IMR-90 (cell line): ENCODE measurements at regions not wholly inside any gene's neighbourhood (a gene's known extent, or its start where the extent isn't known, plus 50 kb on each side); places are given as distances from the start of the nearest gene placed in this dataset.

Experiments used
- ATAC-seq: fragments of 200-7000 bp; cut with Tn5 transposase; 2 replicates; pipeline ENCODE4 v1.9.1; 2020; ENCODE audit warnings: low read depth, mild to moderate bottlenecking, moderate library complexity
- BruUV-seq: library from RNA; stranded (reverse); fragments of 400-500 nt; replicated peaks from 2 replicates; lab custom pipeline; 2021; lab: Mats Ljungman, UMichigan
- CTCF ChIA-PET: fragments of 300-600 bp; formaldehyde crosslinking; extraction: SDS; loops from one replicate; lab custom pipeline; 2021; ENCODE audit warnings: antibody characterized with exemption; lab: Yijun Ruan, JAX
- POLR2A ChIA-PET: fragments of 300-600 bp; sonication (Branson Sonifier 250); formaldehyde crosslinking; loops from one replicate; lab custom pipeline; 2022; ENCODE audit warnings: antibody characterized with exemption; ENCODE audit not compliant: unreplicated experiment; lab: Charles Lee
- DNase-seq: peaks from one replicate; pipeline ENCODE4 v3.0.0; 2013
- H2AFZ ChIP-seq: replicated peaks from 2 replicates; pipeline ENCODE3; 2013; ENCODE audit warnings: low read length, mild to moderate bottlenecking; ENCODE audit not compliant: poor library complexity
- H2AK5ac ChIP-seq: 2 replicates; pipeline ENCODE4 v1.6.1; 2013; ENCODE audit warnings: low read depth, low read length, inconsistent platforms
- H2AK9ac ChIP-seq: replicated peaks from 2 replicates; pipeline ENCODE3; 2013; ENCODE audit warnings: mild to moderate bottlenecking, low read depth, low read length, moderate library complexity; ENCODE audit not compliant: poor library complexity
- H2BK120ac ChIP-seq: 2 replicates; pipeline ENCODE4 v1.6.1; 2013; ENCODE audit warnings: low read depth, low read length, inconsistent platforms
- H2BK15ac ChIP-seq: 3 replicates; pipeline ENCODE4 v1.6.1; 2013; ENCODE audit warnings: low read depth, low read length, inconsistent platforms
- H2BK20ac ChIP-seq: 2 replicates; pipeline ENCODE4 v1.6.1; 2013; ENCODE audit warnings: low read depth, mild to moderate bottlenecking, inconsistent platforms, low read length, moderate library complexity
- H2BK5ac ChIP-seq: 2 replicates; pipeline ENCODE4 v1.6.1; 2013; ENCODE audit warnings: mild to moderate bottlenecking, low read depth, low read length, inconsistent platforms; ENCODE audit not compliant: poor library complexity, severe bottlenecking
- H3K14ac ChIP-seq: replicated peaks from 2 replicates; pipeline ENCODE4 v1.6.1; 2013; ENCODE audit warnings: low read depth, low read length, inconsistent platforms
- H3K18ac ChIP-seq: 2 replicates; pipeline ENCODE4 v1.6.1; 2013; ENCODE audit warnings: low read depth, low read length, control low read depth
- H3K23ac ChIP-seq: 2 replicates; pipeline ENCODE4 v1.6.1; 2013; ENCODE audit warnings: low read depth, low read length, inconsistent platforms
- H3K27ac ChIP-seq: 2 replicates; pipeline ENCODE4 v1.5.1; 2013; ENCODE audit warnings: mild to moderate bottlenecking, control low read depth, low read length; ENCODE audit not compliant: insufficient read depth
- H3K27me3 ChIP-seq: 2 replicates; pipeline ENCODE4 v1.6.1; 2013; ENCODE audit warnings: low read length; ENCODE audit not compliant: control insufficient read depth, insufficient read depth
- H3K36me3 ChIP-seq: 2 replicates; pipeline ENCODE4 v1.6.1; 2013; ENCODE audit warnings: low read length, mixed read lengths; ENCODE audit not compliant: control insufficient read depth, insufficient read depth
- H3K4ac ChIP-seq: 2 replicates; pipeline ENCODE4 v1.6.1; 2013; ENCODE audit warnings: low read depth, low read length, inconsistent platforms
- H3K4me1 ChIP-seq: 2 replicates; pipeline ENCODE4 v1.6.1; 2013; ENCODE audit warnings: low read length, mixed read lengths; ENCODE audit not compliant: control insufficient read depth, insufficient read depth
- H3K4me2 ChIP-seq: 2 replicates; pipeline ENCODE4 v1.6.1; 2013; ENCODE audit warnings: low read depth, mild to moderate bottlenecking, control low read depth, low read length, moderate library complexity
- H3K4me3 ChIP-seq: 2 replicates; pipeline ENCODE4 v1.5.1; 2013; ENCODE audit warnings: low read depth, mild to moderate bottlenecking, control low read depth, low read length, moderate library complexity; ENCODE audit not compliant: insufficient read depth
- H3K56ac ChIP-seq: 2 replicates; pipeline ENCODE4 v1.6.1; 2013; ENCODE audit warnings: low read length, inconsistent platforms; ENCODE audit not compliant: insufficient read depth; ENCODE audit errors: extremely low read depth
- H3K79me1 ChIP-seq, 2 experiments: 2 replicates each; pipeline ENCODE4 v1.6.1; 2013; ENCODE audit warnings: low read length in 2 of 2, inconsistent platforms in 1 of 2, low read depth in 1 of 2
- H3K9ac ChIP-seq: 2 replicates; pipeline ENCODE4 v1.6.1; 2013; ENCODE audit warnings: low read depth, low read length, control low read depth
- H3K9me1 ChIP-seq: 2 replicates; pipeline ENCODE4 v1.6.1; 2013; ENCODE audit warnings: low read length, inconsistent platforms; ENCODE audit not compliant: insufficient read depth
- H3K9me3 ChIP-seq: 2 replicates; pipeline ENCODE4 v1.6.1; 2013; ENCODE audit warnings: low read length; ENCODE audit not compliant: control insufficient read depth, insufficient read depth
- H4K20me1 ChIP-seq: 2 replicates; pipeline ENCODE4 v1.6.1; 2013; ENCODE audit warnings: low read length, inconsistent platforms; ENCODE audit not compliant: insufficient read depth
- H4K5ac ChIP-seq: 2 replicates; pipeline ENCODE4 v1.6.1; 2013; ENCODE audit warnings: mild to moderate bottlenecking, low read depth, low read length, control low read depth
- H4K8ac ChIP-seq, 2 experiments: 2 replicates each; pipeline ENCODE4 v1.6.1; 2013; ENCODE audit warnings: low read depth in 2 of 2, low read length in 2 of 2, control low read depth in 1 of 2, inconsistent platforms in 1 of 2
- H4K91ac ChIP-seq: 2 replicates; pipeline ENCODE4 v1.6.1; 2013; ENCODE audit warnings: low read depth, low read length, inconsistent platforms; ENCODE audit not compliant: insufficient read depth
- BHLHE40 ChIP-seq: fragments of 150-350 bp; IDR thresholded peaks from 2 replicates; pipeline ENCODE4 v1.6.1; 2016; ENCODE audit warnings: mild to moderate bottlenecking, low read depth, low read length
- CEBPB ChIP-seq: IDR thresholded peaks from 2 replicates; pipeline ENCODE4 v1.6.1; 2012; ENCODE audit warnings: low read depth, low read length, improper control_type of control experiment
- CHD1 ChIP-seq: IDR thresholded peaks from 2 replicates; pipeline ENCODE4 v1.6.1; 2012; ENCODE audit warnings: low read depth, low read length, improper control_type of control experiment
- CTCF ChIP-seq: conservative IDR thresholded peaks from 2 replicates; pipeline ENCODE4 v1.5.1; 2012; ENCODE audit warnings: mild to moderate bottlenecking, low read depth, low read length, improper control_type of control experiment
- FOS ChIP-seq: fragments of 150-350 bp; IDR thresholded peaks from 2 replicates; pipeline ENCODE4 v1.6.1; 2016; ENCODE audit warnings: low read depth, low read length
- MAFK ChIP-seq: IDR thresholded peaks from 2 replicates; pipeline ENCODE4 v1.6.1; 2012; ENCODE audit warnings: low read depth, low read length, improper control_type of control experiment
- MAZ ChIP-seq: IDR thresholded peaks from 2 replicates; pipeline ENCODE4 v1.6.1; 2012; ENCODE audit warnings: low read depth, mild to moderate bottlenecking, low read length, improper control_type of control experiment, moderate library complexity, borderline replicate concordance
- MXI1 ChIP-seq: IDR thresholded peaks from 2 replicates; pipeline ENCODE4 v1.6.1; 2012; ENCODE audit warnings: low read depth, mild to moderate bottlenecking, low read length, moderate library complexity, borderline replicate concordance
- NFE2L2 ChIP-seq: fragments of 150-350 bp; IDR thresholded peaks from 2 replicates; pipeline ENCODE4 v1.6.1; 2016; ENCODE audit warnings: low read depth, mild to moderate bottlenecking, low read length
- POLR2A ChIP-seq: IDR thresholded peaks from 2 replicates; pipeline ENCODE4 v1.6.1; 2012; ENCODE audit warnings: mild to moderate bottlenecking, low read depth, low read length
- RAD21 ChIP-seq: IDR thresholded peaks from 2 replicates; pipeline ENCODE4 v1.6.1; 2012; ENCODE audit warnings: low read length, improper control_type of control experiment
- RCOR1 ChIP-seq: IDR thresholded peaks from 2 replicates; pipeline ENCODE4 v1.6.1; 2012; ENCODE audit warnings: mild to moderate bottlenecking, low read length, improper control_type of control experiment; ENCODE audit not compliant: insufficient replicate concordance
- RFX5 ChIP-seq: IDR thresholded peaks from 2 replicates; pipeline ENCODE4 v1.8.0; 2012; ENCODE audit warnings: low read depth, mild to moderate bottlenecking, low read length, moderate library complexity
- SMC3 ChIP-seq: fragments of 150-350 bp; IDR thresholded peaks from 2 replicates; pipeline ENCODE4 v1.6.1; 2016; ENCODE audit warnings: low read depth, mild to moderate bottlenecking, antibody characterized with exemption, low read length, moderate library complexity
- WGBS, 2 experiments: methylation state at CpG; one replicate each; pipeline versions ENCODE4 v1.1.5 to v1.1.7; 2013; ENCODE audit warnings: missing lambda C conversion rate in 2 of 2; ENCODE audit not compliant: insufficient read length in 1 of 2; ENCODE audit errors: extremely low coverage in 2 of 2; 5-methylcytosine and 5-hydroxymethylcytosine counted together
- dilution Hi-C: fragments of 300-500 bp; cut with HindIII; formaldehyde crosslinking; loops from one replicate; pipeline ENCODE4 v1.14.3; 2018; ENCODE audit warnings: low sequenced_read_pairs; ENCODE audit not compliant: unreplicated experiment
- in situ Hi-C: fragments of 300-500 bp; cut with MboI; formaldehyde crosslinking; loops from 3 replicates; pipeline ENCODE4 v1.14.3; 2019; ENCODE audit warnings: low sequenced_read_pairs, inconsistent platforms, mixed read lengths
- intact Hi-C: fragments of 100-400 bp; cut with micrococcal nuclease; formaldehyde crosslinking; loops from 2 replicates; pipeline ENCODE4 v1.10.0; 2022
- TF ChIP-seq, protein P1 (sequence below): fragments of 150-350 bp; IDR thresholded peaks from 2 replicates; pipeline ENCODE4 v1.6.1; 2016; ENCODE audit warnings: low read depth, mild to moderate bottlenecking, low read length, moderate library complexity, borderline replicate concordance
- TF ChIP-seq, protein P2 (sequence below): fragments of 150-350 bp; IDR thresholded peaks from 2 replicates; pipeline ENCODE4 v1.6.1; 2017; ENCODE audit warnings: mild to moderate bottlenecking, antibody characterized with exemption, low read length, low read depth

- H3K9me1 ChIP-seq: no peaks in the 10 kb centered on the region
- no peak overlapping the region for H3K56ac ChIP-seq
- no peak overlapping the region for H4K5ac ChIP-seq
- H2BK20ac ChIP-seq: no peak overlapping the region
- no TSS peak for BruUV-seq
- H3K4me2 ChIP-seq: no peak overlapping the region
- no peaks in the 10 kb centered on the region; the same call in 1 of the 2 replicates for H3K4me1 ChIP-seq
- no CpG with 5 or more reads among the region's 1 CpG for WGBS, 2 experiments
- no peak overlapping the region for H3K4me3 ChIP-seq
- H3K9me3 ChIP-seq: peaks cover 21% of the 10 kb centered on the region
- H2BK15ac ChIP-seq: no peak overlapping the region
- no peak overlapping the region for H2AK5ac ChIP-seq
- no peak overlapping the region for H3K23ac ChIP-seq
- no peak overlapping the region for H3K27ac ChIP-seq
- no peaks in the 10 kb centered on the region for H4K20me1 ChIP-seq
- H3K36me3 ChIP-seq: no peaks in the 10 kb centered on the region
- H3K27me3 ChIP-seq: no peaks in the 10 kb centered on the region
- ChIA-PET POLR2A (no interaction called here), CTCF (no interaction called here)
- no peak overlapping the region for H2BK120ac ChIP-seq
- H4K8ac ChIP-seq: no peak overlapping the region
- H2AFZ ChIP-seq: no peak overlapping the region
- no peak overlapping the region for H2BK5ac ChIP-seq
- intact Hi-C loops (no loop called here), dilution Hi-C loops (no loop called here), in situ Hi-C loops (no loop called here)
- TF ChIP-seq BHLHE40 (no peak), MAZ (no peak), MAFK (no peak), POLR2A (no peak), CHD1 (no peak), FOS (no peak), MXI1 (no peak), RAD21 (no peak), CTCF (no peak), NFE2L2 (no peak), RFX5 (no peak), RCOR1 (no peak), SMC3 (no peak), CEBPB (no peak)
- TF ChIP-seq, protein P1, sequence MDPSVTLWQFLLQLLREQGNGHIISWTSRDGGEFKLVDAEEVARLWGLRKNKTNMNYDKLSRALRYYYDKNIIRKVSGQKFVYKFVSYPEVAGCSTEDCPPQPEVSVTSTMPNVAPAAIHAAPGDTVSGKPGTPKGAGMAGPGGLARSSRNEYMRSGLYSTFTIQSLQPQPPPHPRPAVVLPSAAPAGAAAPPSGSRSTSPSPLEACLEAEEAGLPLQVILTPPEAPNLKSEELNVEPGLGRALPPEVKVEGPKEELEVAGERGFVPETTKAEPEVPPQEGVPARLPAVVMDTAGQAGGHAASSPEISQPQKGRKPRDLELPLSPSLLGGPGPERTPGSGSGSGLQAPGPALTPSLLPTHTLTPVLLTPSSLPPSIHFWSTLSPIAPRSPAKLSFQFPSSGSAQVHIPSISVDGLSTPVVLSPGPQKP: no peak
- TF ChIP-seq, protein P2, sequence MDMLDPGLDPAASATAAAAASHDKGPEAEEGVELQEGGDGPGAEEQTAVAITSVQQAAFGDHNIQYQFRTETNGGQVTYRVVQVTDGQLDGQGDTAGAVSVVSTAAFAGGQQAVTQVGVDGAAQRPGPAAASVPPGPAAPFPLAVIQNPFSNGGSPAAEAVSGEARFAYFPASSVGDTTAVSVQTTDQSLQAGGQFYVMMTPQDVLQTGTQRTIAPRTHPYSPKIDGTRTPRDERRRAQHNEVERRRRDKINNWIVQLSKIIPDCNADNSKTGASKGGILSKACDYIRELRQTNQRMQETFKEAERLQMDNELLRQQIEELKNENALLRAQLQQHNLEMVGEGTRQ: no peak
- H4K91ac ChIP-seq: no peak overlapping the region
- no peak overlapping the region for H3K9ac ChIP-seq
- no peaks in the 10 kb centered on the region for H3K79me1 ChIP-seq
- H3K14ac ChIP-seq: no peak overlapping the region
- no peak overlapping the region for H3K18ac ChIP-seq
- ATAC-seq (no peak), DNase-seq (no peak)
- H2AK9ac ChIP-seq: no peak overlapping the region
- no peak overlapping the region for H3K4ac ChIP-seq
Observed at GRCh38 chr7:92976931-92977330, 140.6 kb upstream of the CDK6 start.
